PC-3 (cell line): ENCODE measurements at regions not wholly inside any gene's neighbourhood (a gene's known extent, or its start where the extent isn't known, plus 50 kb on each side); places are given as distances from the start of the nearest gene placed in this dataset.

Source experiments
- ATAC-seq: fragments of 200-7000 bp; cut with Tn5 transposase; 2 replicates; pipeline ENCODE4 v1.9.1; 2020; ENCODE audit warnings: mild to moderate bottlenecking, moderate library complexity
- BruUV-seq: library from RNA; stranded (reverse); fragments of 400-500 nt; replicated peaks from 2 replicates; lab custom pipeline; 2021; lab: Mats Ljungman, UMichigan
- CTCF ChIA-PET: fragments of 300-600 bp; sonication (Branson Sonifier 250); formaldehyde crosslinking; loops from one replicate; lab custom pipeline; 2022; ENCODE audit warnings: antibody characterized with exemption; lab: Charles Lee
- POLR2A ChIA-PET: fragments of 300-600 bp; sonication (Branson Sonifier 250); formaldehyde crosslinking; loops from one replicate; lab custom pipeline; 2022; ENCODE audit warnings: antibody characterized with exemption; ENCODE audit not compliant: unreplicated experiment; lab: Charles Lee
- DNase-seq: peaks from one replicate; pipeline ENCODE4 v3.0.0-alpha.2; 2015
- H2AFZ ChIP-seq: fragments of 300-600 bp; sonication (generic); 2 replicates; pipeline ENCODE4 v1.6.0; 2016; ENCODE audit warnings: antibody characterized with exemption, low read length
- H3F3A ChIP-seq: fragments of 300-600 bp; sonication (generic); one replicate; pipeline ENCODE4 v1.6.0; 2017; ENCODE audit warnings: antibody characterized with exemption, low read length, control low read depth, mild to moderate bottlenecking; ENCODE audit not compliant: unreplicated experiment
- H3K27ac ChIP-seq: fragments of 300-600 bp; sonication (generic); 2 replicates; pipeline ENCODE4 v1.5.1; 2016; ENCODE audit warnings: mild to moderate bottlenecking, low read length
- H3K27me3 ChIP-seq: fragments of 300-600 bp; sonication (generic); 2 replicates; pipeline ENCODE4 v1.6.1; 2016; ENCODE audit warnings: low read length, mixed read lengths
- H3K36me3 ChIP-seq: fragments of 300-600 bp; sonication (generic); 2 replicates; pipeline ENCODE4 v1.6.1; 2016; ENCODE audit warnings: low read depth, mixed run types, low read length, mixed read lengths
- H3K4me1 ChIP-seq: fragments of 300-600 bp; sonication (generic); 2 replicates; pipeline ENCODE4 v1.5.1; 2016; ENCODE audit warnings: low read length; ENCODE audit not compliant: insufficient read depth
- H3K4me2 ChIP-seq: fragments of 300-600 bp; sonication (generic); 2 replicates; pipeline ENCODE4 v1.6.0; 2016; ENCODE audit warnings: low read length
- H3K4me3 ChIP-seq: fragments of 300-600 bp; sonication (generic); 2 replicates; pipeline ENCODE4 v1.5.1; 2016; ENCODE audit warnings: mild to moderate bottlenecking, low read length, mixed read lengths
- H3K79me2 ChIP-seq: fragments of 300-600 bp; sonication (generic); 2 replicates; pipeline ENCODE4 v1.6.1; 2017; ENCODE audit warnings: low read length, mixed read lengths
- H3K9ac ChIP-seq: fragments of 300-600 bp; sonication (generic); 2 replicates; pipeline ENCODE4 v1.6.0; 2016; ENCODE audit warnings: mild to moderate bottlenecking, low read length
- H3K9me2 ChIP-seq: fragments of 300-600 bp; sonication (generic); replicated peaks from 2 replicates; pipeline ENCODE4 v1.6.1; 2016; ENCODE audit warnings: mixed run types, low read length, mixed read lengths
- H3K9me3 ChIP-seq: fragments of 300-600 bp; sonication (generic); 2 replicates; pipeline ENCODE4 v1.6.1; 2016; ENCODE audit warnings: low read length, mixed read lengths
- H4K20me1 ChIP-seq: fragments of 300-600 bp; sonication (generic); 2 replicates; pipeline ENCODE4 v1.6.1; 2016; ENCODE audit warnings: low read length, mixed read lengths
- EZH2 ChIP-seq: fragments of 300-600 bp; sonication (generic); IDR thresholded peaks from one replicate; pipeline ENCODE4 v1.6.1; 2017; ENCODE audit warnings: antibody characterized with exemption, mild to moderate bottlenecking, low read length; ENCODE audit not compliant: unreplicated experiment
- EZH2phosphoT487 ChIP-seq: fragments of 300-600 bp; sonication (generic); IDR thresholded peaks from 2 replicates; pipeline ENCODE4 v1.6.1; 2018; ENCODE audit warnings: mild to moderate bottlenecking, antibody characterized with exemption, low read length, borderline replicate concordance
- intact Hi-C: fragments of 100-400 bp; cut with micrococcal nuclease; formaldehyde crosslinking; loops from 2 replicates; pipeline ENCODE4 v1.9.0; 2023
- TF ChIP-seq, protein P1 (sequence below): fragments of 300-600 bp; sonication (generic); conservative IDR thresholded peaks from 2 replicates; pipeline ENCODE4 v1.5.1; 2017; ENCODE audit warnings: antibody characterized with exemption, low read depth, mild to moderate bottlenecking, low read length

DNA sequence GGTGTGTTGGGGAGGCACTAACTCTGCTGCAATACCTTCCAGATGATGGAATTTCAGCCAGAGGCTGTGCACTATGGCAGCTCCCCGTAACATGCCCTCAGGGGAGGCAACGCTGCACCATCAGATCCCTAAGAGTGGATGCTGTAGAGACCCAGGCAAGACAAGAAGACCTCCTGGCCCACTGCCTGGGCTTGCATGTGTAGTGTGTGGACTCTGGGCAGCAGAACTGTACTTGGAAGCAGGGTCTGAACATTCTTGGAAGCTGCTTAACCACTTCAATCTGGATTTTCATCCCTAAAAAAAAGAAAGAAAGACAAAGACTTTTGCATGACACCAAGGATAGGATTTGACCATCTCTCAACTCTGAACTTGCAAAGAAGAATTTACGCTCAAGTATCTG is 297.5 kb upstream of the NRP1 start:
- ATAC-seq (no peak), DNase-seq (no peak)
- H3K4me2 ChIP-seq = no peak overlapping the region
- CTCF ChIA-PET = no interaction called here
- intact Hi-C loops = no loop called here
- H3K4me3 ChIP-seq = no peak overlapping the region
- POLR2A ChIA-PET = no interaction called here
- no peaks in the 10 kb centered on the region for H3K79me2 ChIP-seq
- no peaks in the 10 kb centered on the region for H3K36me3 ChIP-seq
- no peaks in the 10 kb centered on the region for H4K20me1 ChIP-seq
- no peak overlapping the region for H3K27ac ChIP-seq
- H3F3A ChIP-seq = no peaks in the 10 kb centered on the region
- no peaks in the 10 kb centered on the region for H3K9me3 ChIP-seq
- no peak overlapping the region for H3K9ac ChIP-seq
- no peak overlapping the region for H2AFZ ChIP-seq
- no peaks in the 10 kb centered on the region for H3K4me1 ChIP-seq
- BruUV-seq = no TSS peak
- TF ChIP-seq, protein P1, sequence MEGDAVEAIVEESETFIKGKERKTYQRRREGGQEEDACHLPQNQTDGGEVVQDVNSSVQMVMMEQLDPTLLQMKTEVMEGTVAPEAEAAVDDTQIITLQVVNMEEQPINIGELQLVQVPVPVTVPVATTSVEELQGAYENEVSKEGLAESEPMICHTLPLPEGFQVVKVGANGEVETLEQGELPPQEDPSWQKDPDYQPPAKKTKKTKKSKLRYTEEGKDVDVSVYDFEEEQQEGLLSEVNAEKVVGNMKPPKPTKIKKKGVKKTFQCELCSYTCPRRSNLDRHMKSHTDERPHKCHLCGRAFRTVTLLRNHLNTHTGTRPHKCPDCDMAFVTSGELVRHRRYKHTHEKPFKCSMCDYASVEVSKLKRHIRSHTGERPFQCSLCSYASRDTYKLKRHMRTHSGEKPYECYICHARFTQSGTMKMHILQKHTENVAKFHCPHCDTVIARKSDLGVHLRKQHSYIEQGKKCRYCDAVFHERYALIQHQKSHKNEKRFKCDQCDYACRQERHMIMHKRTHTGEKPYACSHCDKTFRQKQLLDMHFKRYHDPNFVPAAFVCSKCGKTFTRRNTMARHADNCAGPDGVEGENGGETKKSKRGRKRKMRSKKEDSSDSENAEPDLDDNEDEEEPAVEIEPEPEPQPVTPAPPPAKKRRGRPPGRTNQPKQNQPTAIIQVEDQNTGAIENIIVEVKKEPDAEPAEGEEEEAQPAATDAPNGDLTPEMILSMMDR = no peak
- TF ChIP-seq EZH2 (no peak), EZH2phosphoT487 (no peak)
- no peaks in the 10 kb centered on the region for H3K27me3 ChIP-seq
- H3K9me2 ChIP-seq = no peaks in the 10 kb centered on the region

DNA sequence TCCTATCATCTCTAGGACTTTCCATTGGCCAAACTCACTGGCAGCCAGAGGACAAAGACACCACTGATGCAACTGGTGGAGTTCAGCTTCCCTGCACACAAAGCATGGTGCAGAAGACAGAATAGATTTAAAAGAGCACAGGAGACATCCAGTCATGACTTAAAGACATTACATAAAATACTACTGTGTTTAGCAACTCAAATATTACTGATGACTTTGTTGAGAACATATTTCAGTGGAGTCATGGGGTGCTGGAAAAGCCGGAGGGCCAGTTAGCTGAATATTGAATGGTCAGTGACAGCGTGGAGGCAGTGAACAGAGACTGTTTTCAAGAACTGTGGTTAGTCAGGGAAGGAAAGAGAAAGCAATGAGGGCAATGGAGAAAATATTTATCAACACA is 296.3 kb upstream of the NRP1 start:
- no peaks in the 10 kb centered on the region for H4K20me1 ChIP-seq
- intact Hi-C loops = no loop called here
- no peaks in the 10 kb centered on the region for H3K27me3 ChIP-seq
- 0 out of 2 replicates have a peak, but pooled peaks cover 6% of the 10 kb centered on the region for H3K9me2 ChIP-seq
- H3K36me3 ChIP-seq = no peaks in the 10 kb centered on the region
- H3K79me2 ChIP-seq = no peaks in the 10 kb centered on the region
- DNase-seq (no peak), ATAC-seq (no peak)
- H3K9me3 ChIP-seq = no peaks in the 10 kb centered on the region
- H3K4me3 ChIP-seq = no peak overlapping the region
- no peaks in the 10 kb centered on the region for H3F3A ChIP-seq
- CTCF ChIA-PET = no interaction called here
- TF ChIP-seq, protein P1 = no peak
- TF ChIP-seq EZH2 = no peak
- TF ChIP-seq EZH2phosphoT487 = no peak
- H3K9ac ChIP-seq = no peak overlapping the region
- no peaks in the 10 kb centered on the region for H3K4me1 ChIP-seq
- POLR2A ChIA-PET = interaction anchor here (0.7 kb wide), 1 partner anchor 82 kb away, joined by 3 read pairs; no protein-coding TSS in a partner anchor
- no peak overlapping the region for H3K4me2 ChIP-seq
- no peak overlapping the region for H3K27ac ChIP-seq
- H2AFZ ChIP-seq = no peak overlapping the region
- no TSS peak for BruUV-seq

DNA sequence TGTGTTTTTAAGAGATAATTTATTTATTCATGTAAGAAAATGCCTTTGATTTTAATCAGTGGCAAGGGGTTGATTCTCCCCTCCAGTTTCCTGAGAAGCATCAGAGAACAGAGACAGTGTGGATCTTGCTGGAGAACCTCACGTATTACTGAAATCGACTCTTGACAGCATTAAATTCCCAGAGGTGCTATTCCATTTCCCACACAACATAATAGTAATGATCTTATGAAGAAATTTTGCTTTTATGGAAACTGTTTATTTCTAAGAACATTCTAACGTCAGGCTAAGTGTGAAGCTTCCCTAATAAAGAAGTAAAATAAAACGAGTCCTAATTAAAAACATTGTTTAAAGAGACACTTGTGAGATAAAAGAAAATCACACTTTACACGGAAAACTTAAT is 293.1 kb upstream of the NRP1 start:
- Histone ChIP-seq H3K4me2 (no peak overlapping the region), H3F3A (no peaks in the 10 kb centered on the region), H4K20me1 (no peaks in the 10 kb centered on the region), H2AFZ (no peak overlapping the region), H3K9ac (no peak overlapping the region), H3K4me3 (no peak overlapping the region), H3K4me1 (no peaks in the 10 kb centered on the region), H3K79me2 (no peaks in the 10 kb centered on the region), H3K9me2 (peaks cover 10% of the 10 kb centered on the region; the same call in 1 of the 2 replicates), H3K27ac (no peak overlapping the region), H3K9me3 (no peaks in the 10 kb centered on the region), H3K36me3 (no peaks in the 10 kb centered on the region), H3K27me3 (no peaks in the 10 kb centered on the region)
- ATAC-seq (no peak), DNase-seq (no peak)
- ChIA-PET POLR2A (no interaction called here), CTCF (no interaction called here)
- TF ChIP-seq EZH2phosphoT487 (no peak), EZH2 (no peak)
- TF ChIP-seq, protein P1 = no peak
- intact Hi-C loops = no loop called here
- no TSS peak for BruUV-seq
